ENCODE measurements at regions not wholly inside any gene's neighbourhood (a gene's known extent, or its start where the extent isn't known, plus 50 kb on each side); places are given as distances from the start of the nearest gene placed in this dataset.

GRCh38 chrX:128335671-128336070 is 283.5 kb upstream of the ACTRT1 start:
- DNase-seq, result no peak

GRCh38 chrX:128334821-128335220 is 282.6 kb upstream of the ACTRT1 start:
- DNase-seq, result no peak

GRCh38 chrX:128310912-128311311 is 258.7 kb upstream of the ACTRT1 start:
- no peak for DNase-seq

GRCh38 chrX:128309311-128309710 is 257.1 kb upstream of the ACTRT1 start:
- DNase-seq, result no peak

- DNase-seq, result no peak
These were observed 242.0 kb upstream of the ACTRT1 start for GRCh38 chrX:128294198-128294597.

- no peak for DNase-seq
These were observed 235.5 kb upstream of the ACTRT1 start for GRCh38 chrX:128287693-128288092.

- DNase-seq, result peak; percentile 15
These were observed 198.4 kb upstream of the ACTRT1 start for GRCh38 chrX:128250621-128251020.

GRCh38 chrX:128216364-128216763 is 164.2 kb upstream of the ACTRT1 start:
- DNase-seq, result no peak

- DNase-seq, result no peak
These were observed 113.7 kb upstream of the ACTRT1 start for GRCh38 chrX:128165884-128166408.

GRCh38 chrX:128156204-128156603 is 104.0 kb upstream of the ACTRT1 start:
- DNase-seq, result no peak

- DNase-seq, result no peak
These were observed 90.5 kb upstream of the ACTRT1 start for GRCh38 chrX:128142745-128143144.

GRCh38 chrX:128106630-128107029 is 54.4 kb upstream of the ACTRT1 start:
- DNase-seq, result no peak

- no peak for DNase-seq
These were observed 53.5 kb upstream of the ACTRT1 start for GRCh38 chrX:128105659-128106058.

All from muscle of arm (tissue), 1 donor.